Activated CD8-positive, alpha-beta memory T cell treated with anti-CD3 and anti-CD28 coated beads for 24 hours (primary cell): ENCODE measurements at regions not wholly inside any gene's neighbourhood (a gene's known extent, or its start where the extent isn't known, plus 50 kb on each side); places are given as distances from the start of the nearest gene placed in this dataset.
"Not testable (repeated sequence)": the region's sequence is repeated elsewhere in the genome, so short reads cannot be mapped to it uniquely, and the experiment has no call there.

Source experiments
- DNase-seq: peaks from one replicate; pipeline ENCODE4 v3.0.0-alpha.2; 2020

DNA sequence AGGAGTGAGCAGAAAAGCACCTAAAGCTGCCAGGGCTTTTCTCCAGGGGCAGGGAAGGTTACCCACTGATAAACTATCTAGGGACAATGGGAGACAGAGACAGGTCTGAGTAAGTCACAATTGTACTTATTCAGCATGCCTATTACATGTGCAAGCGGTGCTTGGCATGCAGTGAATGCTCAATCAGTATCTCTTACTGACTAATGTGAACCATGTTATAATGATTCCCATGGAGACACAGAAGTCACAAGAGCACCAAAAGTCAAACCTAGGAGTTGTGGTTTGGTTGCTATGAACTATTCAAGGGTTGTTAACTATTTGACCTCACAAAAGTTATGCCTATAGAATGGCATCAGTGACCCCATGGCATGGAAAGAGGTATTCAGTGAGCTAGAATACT lies 50.0 kb upstream of the RASGRP1 start:
- DNase-seq = no peak

DNA sequence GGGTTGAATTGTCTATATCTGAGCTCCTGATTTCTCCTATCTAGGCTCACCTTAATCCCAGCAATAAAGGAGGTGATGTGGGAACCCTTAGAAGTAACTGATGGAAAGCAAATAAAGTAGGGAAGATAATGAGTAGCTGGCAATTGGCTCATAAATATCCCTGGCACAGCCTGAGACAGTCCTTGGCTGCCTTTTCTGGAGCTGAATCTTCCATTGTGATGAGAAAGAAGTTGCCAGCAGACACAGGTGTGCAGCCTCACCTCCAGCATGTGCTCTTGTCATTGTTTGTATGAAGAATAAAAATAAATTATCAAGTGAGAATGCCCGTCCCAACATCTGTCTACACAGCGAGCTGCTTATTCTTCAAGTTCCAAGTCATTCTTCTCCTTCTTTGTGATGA lies 53.2 kb upstream of the RASGRP1 start:
- DNase-seq = no peak

DNA sequence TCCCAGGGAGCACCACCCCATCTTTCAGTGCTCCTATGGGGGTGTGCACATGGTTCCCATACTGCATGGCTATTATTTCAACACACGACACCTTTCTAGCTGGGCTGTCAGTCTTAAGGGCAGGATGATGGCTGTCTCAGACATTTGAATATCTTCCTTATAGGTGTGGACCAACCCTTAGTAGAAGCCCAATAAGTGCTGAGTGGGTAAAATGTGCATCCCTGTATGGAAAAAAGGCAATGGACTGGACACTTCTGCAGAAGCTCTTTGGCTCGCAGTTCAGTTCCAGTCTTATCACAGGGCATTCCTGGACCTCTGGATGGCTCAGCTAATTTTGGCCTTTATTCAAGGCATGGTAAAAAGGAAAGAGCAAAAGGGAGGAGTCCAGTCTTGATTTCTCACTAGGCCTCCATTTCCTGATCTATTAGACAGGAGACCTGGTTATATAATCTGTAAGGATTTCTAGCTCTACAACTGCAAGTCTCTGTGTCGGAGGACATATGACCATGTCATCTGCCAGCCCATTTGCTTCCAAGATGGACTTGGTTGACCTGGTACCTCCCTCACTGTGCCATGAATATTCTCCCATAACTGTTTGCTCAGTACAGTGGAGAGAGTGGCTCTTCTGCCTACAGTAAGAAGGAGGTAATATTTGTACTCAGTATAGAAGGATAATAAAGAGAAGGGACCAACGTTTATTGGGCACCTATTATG lies 53.8 kb upstream of the RASGRP1 start:
- DNase-seq = no peak

DNA sequence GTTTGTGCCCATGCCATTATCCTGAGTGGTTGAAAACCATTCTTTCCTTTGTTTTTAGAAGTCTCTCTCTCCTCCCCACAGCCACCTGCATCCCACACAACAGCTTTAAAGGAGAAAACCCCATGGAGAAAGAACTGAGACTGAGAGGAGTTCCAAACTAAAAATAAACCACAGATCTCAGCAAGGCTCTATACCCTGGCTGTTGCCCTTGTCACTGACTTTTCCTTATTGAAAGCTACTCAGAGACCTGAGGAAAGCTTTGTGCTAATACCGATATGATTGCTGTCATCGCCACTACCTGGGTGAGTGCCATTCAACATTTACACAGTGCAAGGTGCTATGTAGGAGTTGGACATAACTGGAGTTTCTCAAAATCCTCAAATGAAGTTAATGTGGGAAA lies 55.5 kb upstream of the RASGRP1 start:
- DNase-seq = no peak

DNA sequence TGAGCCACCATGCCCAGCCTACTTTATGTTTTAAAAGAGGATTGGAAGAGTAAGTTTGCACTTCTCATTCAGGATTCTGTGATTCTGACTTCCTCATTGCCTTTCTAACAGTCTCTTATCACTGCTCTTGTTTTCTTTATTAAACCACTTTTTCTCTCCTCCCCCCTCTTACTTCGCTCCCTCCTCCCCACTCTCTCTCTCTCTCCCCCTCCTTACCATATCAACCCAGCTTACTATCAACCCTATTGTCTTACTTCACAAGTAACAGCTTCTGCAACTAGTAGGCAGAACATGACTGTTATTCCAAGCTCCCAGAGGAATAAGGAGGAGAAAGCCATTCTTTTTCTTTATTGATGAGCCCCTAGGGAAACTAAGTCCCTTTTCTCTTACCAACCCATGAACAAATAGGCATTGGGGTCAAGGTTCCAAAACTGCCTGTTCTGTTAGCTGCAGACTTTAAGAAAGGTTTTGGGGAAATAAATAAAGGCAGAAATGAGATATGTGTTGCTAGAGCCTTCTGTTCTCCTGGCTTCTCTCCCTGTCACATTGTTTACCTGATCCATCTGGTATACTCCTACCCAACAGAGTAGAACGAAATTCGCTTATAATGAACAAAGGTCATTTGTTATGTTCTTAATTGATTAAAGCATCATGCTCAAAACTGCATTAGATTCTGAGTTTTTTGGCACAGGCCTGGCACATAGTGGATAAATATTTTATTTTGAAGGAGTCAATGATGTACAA lies 56.4 kb upstream of the RASGRP1 start:
- no peak for DNase-seq

DNA sequence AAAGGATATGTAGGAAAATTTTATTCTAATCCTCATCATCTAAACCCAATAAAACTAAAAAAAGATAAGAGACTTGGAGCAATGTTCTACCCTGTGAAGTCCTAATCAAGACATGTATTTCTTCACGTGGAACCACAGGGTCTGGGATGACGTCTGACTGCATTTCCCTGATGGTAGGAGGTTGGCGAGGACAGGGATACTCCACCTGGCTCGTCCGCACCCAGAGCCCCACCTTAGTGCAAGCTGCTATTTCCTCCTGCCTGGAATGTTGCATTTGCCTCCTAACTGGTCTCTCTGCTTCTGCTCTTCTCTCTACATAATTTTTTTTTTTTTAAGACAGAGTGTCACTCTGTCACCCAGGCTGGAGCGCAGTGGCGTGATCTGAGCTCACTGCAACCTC lies 57.7 kb upstream of the RASGRP1 start:
- no peak for DNase-seq

DNA sequence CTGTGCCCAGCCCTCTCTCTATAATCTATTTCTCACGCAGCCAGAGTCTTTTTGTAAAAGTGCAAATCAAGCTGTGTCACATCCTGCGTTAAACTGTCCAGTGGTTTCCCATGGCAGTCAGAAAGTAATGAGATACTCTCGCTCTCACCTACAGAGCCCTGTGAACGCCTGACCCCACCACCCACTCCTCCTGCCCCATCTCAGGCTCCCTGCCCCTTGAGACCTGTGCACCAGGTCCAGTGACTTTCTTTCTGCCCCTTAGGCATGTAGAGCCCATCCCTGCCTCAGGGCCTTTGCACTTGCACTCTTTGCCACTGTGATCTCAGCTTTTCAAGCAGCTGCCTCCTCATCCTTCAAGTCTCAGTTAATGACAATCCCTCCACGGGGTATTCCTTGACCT lies 58.3 kb upstream of the RASGRP1 start:
- no peak for DNase-seq

DNA sequence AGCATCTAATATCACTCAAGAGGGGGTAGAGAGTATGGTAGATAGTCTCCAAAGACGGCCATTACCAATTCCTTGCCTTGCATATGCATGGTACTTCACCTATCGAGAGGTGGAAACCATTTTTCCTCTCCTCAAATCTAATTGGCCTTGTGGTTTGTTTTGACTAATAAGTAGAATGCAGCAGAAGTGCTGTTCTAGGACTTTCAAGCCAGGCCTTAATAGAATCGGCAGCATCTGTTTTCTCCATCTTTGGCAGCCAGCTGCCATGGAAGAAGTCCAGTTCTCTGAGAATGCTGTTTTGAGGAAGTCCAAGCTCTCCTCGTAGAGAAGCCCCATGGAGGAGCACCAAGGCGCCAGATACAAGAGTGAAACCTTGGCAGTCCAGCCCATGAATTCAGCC lies 59.1 kb upstream of the RASGRP1 start:
- no peak for DNase-seq

DNA sequence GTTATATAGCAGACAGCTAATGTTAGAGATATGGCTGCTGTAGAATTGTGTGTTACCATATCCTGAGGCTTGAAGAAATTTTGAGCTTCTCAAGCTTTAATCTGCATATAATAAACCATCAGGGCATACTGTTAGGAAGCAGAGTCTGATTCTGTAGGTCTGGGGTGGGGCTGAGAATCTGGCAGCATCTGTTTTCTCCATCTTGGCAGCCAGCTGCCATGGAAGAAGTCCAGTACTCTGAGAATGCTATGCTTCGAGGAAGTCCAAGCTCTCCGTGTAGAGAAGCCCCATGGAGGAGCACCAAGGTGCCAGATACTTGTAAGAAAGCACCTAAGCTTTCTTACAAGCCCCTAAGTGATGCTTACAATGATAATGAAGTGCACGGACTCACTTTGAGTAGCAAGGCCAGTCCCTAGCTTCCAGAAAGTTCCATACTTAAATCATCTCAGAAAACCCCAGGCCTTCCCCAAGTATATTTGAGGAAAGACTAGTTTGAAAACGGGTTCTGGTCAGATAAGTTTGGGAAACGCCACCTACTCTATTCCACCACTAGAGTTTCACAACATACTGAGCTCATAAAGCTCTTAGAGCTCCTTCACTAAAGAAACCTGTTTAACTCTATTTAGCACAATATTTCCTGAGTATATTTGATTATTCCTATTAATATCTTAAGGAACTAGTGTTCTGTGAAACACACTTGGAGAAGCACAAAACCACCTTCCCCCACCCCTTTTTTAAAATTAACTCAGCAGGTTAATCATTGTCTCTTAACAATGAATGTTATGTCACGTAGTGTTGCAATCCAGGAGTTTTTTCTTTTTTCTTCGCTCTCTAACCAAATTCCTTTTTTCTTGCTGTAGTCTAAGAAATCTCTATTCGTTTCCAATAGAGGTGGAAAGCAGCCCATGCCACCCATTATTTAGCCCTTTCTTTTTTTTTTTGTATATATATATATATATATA lies 59.9 kb upstream of the RASGRP1 start:
- DNase-seq = no peak

DNA sequence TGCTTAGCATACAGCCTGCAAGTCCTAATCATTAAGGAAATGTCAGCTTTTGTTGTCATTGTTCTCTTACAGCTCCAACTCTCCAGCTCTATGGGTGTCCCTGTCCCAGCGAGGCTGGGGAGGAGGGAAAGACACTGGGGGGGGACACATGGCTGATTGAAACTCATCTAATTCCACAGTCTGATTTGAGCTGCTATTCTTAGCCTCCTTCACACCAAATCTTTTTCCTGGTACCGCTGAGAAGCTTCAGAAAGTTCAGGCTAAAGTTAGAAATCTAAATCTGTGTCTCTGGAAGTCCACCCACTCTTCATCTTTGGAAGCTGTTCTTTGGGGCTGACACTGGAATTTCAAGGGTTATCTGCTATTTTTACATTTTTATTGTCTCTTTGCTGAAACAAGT lies 61.3 kb upstream of the RASGRP1 start:
- no peak for DNase-seq

DNA sequence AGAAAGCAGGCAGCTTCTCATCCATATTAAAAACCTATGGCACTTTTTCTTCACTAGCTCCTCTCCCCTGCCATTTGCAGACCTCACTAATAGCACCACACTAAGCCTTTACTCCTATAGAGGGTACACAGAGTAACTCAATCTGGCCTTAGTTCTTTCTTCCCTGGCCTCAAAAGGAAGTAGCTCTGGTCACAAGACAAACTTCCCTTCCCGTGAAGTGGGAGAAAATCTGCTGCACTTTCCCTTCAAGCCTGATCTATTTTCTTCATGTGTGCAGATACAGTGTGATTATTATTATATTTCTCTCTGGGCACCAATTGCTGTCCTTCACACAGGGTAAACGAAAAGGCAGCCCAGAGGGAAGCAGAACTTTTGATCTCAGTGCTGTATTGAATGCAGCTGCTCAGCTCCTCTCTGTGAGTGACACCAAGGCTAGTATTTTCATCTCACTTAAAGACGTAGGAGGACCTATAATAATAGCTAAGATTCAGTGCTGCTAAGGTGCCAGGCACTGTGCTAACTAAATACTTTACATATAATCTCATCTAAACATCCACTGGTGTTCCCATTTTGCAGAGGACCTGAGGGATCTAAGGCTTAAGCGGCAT lies 61.9 kb upstream of the RASGRP1 start:
- no peak for DNase-seq

DNA sequence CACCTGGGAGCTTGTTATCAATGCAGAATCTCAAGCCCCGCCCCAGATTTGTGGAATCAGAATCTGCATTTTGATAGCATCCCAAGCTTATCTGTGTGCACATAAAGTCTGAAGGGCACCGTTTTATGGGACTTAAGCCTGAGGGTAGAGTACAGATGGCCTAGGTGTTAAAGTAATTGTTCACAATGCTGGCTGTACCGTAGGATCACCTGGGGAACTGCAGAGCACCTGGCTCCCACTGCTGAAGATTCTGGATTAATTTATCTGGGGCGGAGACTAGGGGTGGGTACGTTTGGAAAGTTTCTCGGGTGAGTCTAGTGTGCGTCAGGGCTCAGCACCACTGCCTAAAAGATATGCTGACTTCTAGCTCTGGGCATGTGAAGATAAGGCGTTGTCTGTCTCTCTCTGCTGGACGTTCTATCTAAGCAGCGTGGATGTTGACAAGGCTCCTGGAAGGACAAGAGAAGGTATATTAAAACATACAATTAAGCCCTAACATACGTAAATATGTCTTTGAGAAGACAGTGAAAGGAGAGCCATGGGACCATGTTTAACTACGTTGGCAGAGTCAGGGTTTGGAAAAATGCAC lies 63.2 kb upstream of the RASGRP1 start:
- no peak for DNase-seq

DNA sequence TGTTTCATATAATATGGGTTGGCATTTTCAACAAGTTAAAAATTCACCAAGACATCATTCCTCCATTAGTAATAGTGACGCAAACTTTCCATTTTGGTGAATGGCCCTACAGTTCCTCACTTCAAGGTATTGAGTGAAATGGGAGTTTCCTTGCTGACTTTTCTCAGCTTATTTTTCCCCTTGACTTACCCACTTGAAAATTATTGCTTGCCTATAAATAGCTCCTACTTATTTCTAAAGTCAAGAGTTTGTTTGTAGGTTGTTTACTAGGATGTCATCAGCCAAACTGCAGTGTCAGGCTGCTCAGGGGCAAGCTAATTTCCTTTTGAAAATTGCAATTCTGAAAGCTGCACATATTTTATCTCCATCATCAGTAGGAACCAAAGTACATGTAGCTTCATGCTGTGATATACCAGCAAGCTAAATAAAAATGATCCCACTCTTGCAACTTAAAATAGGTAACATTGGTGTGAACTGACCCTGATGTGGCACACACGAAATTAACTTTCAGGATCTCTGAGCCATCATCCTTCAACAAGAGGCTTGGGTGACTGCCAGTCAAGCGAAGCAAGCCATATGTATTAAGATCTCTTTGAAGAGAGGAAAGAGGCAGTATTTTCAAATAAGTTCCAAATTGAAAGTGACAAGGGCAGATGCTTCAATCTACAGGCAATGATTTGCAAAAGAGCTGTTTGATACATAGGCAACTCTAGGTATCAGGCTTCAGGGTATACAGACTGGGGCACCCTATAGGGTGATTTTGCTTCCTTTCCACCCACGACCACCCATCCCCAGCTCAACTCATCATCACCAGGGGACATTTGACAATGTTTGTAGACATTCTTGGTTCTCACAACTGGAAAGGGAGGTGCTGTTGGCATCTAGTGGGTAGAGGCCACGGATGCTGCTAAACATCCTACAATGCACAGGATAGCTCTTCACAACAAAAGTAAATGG lies 66.8 kb upstream of the RASGRP1 start:
- DNase-seq = no peak

DNA sequence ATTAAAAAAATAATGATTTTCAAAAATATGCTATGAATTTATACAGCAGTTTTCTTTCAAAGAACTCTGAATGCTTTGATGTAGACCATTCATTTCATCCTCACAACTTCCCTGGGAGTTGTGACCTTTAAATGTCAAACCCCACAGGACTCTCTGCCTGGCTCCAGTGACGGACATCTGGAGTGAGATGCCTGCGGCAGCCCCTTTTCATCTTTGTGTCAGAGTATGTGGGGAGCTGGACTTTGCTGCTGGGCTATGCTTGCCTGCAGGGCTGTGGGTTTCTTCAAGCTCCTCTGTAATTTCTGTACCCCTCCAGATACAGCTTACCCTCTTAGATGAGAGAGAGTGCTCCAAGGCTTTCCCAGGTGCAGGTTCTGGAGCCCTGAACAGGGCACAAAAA lies 70.6 kb upstream of the RASGRP1 start:
- no peak for DNase-seq

DNA sequence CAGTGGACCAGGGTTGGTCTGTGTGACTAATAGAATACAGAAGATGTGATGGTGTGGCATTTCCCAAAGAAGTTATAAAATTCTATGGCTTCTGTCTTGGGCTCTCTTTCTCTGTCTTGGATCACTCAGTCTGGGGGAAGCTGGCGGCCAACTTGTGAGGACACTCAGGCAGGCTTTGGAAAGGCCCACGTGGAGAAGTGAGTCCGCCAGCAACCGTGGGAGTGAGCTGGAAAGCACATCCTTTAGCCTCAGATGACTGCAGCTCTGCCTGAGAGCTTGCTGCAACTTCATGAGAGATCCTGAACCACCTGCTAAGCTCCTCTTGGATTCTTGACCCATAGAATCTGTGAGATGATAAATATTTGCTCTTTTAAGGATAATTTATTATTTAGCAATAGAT lies 72.0 kb upstream of the RASGRP1 start:
- no peak for DNase-seq

DNA sequence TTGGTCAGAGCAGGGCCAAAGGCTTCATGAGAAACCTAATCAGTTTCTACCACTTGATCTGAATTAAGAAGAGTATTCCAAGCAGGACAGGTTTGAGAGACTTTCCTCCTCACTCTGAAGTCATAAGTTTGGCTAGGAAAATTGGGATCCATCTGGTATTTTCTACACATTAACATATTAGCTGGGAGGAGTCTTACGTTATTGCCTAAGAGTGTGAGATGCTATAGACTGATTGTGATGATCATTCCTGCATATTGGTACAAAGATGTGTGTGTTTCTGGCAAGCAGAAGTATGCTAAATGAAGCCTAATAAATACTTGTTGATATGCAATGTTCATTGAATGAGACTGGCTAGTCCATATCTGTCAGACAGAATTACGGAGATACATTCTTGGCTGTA lies 73.5 kb upstream of the RASGRP1 start:
- DNase-seq = no peak

DNA sequence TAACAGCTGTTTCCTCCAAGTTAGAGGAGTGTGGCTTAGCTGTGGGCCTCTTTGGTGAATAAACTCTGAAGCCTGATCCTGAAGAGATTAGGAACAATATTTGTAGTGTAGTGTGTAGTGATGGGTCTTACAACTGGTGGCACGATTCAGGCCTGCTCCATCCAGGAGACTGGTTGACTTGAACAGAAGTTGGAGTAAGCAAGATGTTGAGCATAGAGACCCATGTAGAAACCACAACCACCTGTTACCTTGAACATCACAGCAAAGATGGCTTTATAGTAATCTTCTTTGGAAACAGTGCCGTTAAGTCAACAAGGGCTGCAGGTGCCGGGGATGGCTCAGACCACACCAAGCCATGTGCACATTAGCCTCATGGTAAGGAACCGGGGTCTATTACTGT lies 74.2 kb upstream of the RASGRP1 start:
- DNase-seq = no peak

DNA sequence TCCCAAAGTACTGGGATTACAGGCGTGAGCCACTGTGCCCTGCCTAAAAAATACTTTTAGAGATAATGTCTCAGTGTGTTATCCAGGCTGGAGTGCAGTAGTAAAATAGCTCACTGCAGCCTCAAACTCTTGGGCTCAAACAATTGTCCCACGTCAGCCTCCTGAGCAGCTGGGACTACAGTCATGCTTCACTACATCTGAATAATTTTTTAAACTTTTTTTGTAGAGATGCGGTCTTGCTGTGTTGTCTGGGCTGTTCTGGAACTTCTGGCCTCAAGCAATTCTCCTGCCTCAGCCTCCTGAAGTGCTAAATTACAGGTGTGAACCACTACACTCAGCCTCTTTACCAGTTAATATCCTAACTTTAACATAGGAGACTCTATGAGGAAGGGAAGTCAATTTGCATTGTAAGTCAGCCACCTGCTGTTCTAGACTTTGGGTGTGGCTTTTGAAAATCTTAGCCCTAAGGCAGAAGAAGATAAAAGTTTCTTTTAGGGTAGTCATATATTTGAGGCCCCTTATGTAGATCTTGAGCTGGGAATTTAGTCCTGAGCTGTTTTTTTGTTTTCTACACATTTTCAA lies 78.2 kb upstream of the RASGRP1 start:
- no peak for DNase-seq

DNA sequence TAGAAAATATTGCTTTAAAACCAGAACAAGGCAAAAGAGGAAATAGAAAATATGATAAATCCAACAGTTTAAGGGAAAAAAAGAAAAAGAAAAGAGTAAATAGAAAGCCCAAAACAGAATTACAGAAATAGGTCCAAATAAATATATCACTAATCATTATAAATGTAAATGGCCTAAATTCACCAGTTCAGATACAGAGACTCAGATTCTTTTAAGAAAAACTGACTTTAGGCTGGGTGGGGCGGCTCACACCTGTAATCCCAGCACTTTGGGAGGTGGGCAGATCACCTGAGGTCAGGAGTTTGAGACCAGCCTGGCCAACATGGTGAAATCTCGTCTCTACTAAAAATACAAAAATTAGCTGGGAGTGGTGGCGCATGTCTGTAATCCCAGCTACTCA lies 79.7 kb upstream of the RASGRP1 start:
- DNase-seq = not testable (repeated sequence)

DNA sequence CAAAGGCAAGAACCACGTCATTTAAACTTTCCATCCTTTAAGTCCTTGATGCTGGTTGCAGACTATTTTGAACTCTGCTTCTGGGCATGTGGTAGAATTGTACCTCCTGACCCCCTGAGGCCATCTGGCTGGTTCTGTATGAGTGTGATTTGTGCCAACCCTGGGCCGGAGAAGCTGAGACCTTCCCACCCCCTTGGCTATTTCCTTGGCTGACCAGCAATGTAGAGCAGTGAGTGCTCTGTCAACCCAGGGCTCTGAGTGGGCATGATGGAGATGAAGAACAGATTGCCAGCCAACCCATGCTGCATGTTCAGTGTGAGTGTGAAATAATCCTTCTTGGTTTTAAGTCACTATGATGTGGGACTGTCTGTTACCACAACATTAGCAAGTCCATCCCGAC lies 82.1 kb upstream of the RASGRP1 start:
- no peak for DNase-seq

DNA sequence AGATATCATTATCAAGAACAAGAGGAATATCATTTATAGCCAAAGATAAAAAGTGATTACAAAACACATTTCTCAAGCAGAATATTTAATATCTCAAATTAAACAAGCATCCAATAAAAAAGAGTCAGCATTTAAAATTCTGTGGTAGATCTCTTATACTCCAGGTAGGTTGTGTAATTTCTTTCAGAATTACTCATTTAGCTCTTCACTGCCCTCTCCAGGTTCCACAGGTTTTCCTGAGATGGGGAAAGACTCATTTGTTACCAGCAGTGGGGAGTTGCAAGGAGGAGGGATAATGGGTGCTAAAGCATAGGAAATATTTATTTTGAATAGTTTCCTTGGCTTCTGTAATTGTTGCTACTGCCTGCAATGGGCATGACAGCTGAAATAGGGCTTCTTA lies 83.1 kb upstream of the RASGRP1 start:
- no peak for DNase-seq
